Aorta (tissue), 5 donors: ENCODE measurements at regions not wholly inside any gene's neighbourhood (a gene's known extent, or its start where the extent isn't known, plus 50 kb on each side); places are given as distances from the start of the nearest gene placed in this dataset.

ENCODE experiments used
- ATAC-seq: fragments of 200-7000 bp; cut with Tn5 transposase; one replicate; pipeline ENCODE4 v1.9.1; 2022; ENCODE audit warnings: moderate library complexity; ENCODE audit not compliant: low FRiP score
- DNase-seq, 2 donors: peaks; one replicate each; pipeline ENCODE4 v3.0.0-alpha.2; 2020
- H3K27ac ChIP-seq, 2 donors: one replicate each; pipeline ENCODE4 v1.5.1; 2013; ENCODE audit warnings: low read length in 2 of 2, mild to moderate bottlenecking in 2 of 2, moderate library complexity in 2 of 2, control low read depth in 1 of 2, inconsistent platforms in 1 of 2, low read depth in 1 of 2
- H3K27me3 ChIP-seq, 2 donors: one replicate each; pipeline ENCODE4 v1.6.1; 2013; ENCODE audit warnings: control low read depth in 1 of 2, low read length in 1 of 2, mild to moderate bottlenecking in 1 of 2, moderate library complexity in 1 of 2; ENCODE audit not compliant: insufficient read depth in 2 of 2, control insufficient read depth in 1 of 2
- H3K36me3 ChIP-seq, 2 donors: one replicate each; pipeline ENCODE4 v1.6.1; 2013; ENCODE audit warnings: control low read depth in 1 of 2, low read length in 1 of 2, mild to moderate bottlenecking in 1 of 2; ENCODE audit not compliant: insufficient read depth in 2 of 2, control insufficient read depth in 1 of 2
- H3K4me1 ChIP-seq, 2 donors: one replicate each; pipeline ENCODE4 v1.6.1; 2013; ENCODE audit warnings: low read length in 2 of 2, control low read depth in 1 of 2, mild to moderate bottlenecking in 1 of 2, moderate library complexity in 1 of 2; ENCODE audit not compliant: insufficient read depth in 2 of 2, control insufficient read depth in 1 of 2
- H3K4me3 ChIP-seq, 2 donors: one replicate each; pipeline ENCODE4 v1.5.1; 2013; ENCODE audit warnings: low read length in 2 of 2, control low read depth in 1 of 2, mild to moderate bottlenecking in 1 of 2
- H3K9me3 ChIP-seq: one replicate; pipeline ENCODE4 v1.6.1; 2013; ENCODE audit warnings: mild to moderate bottlenecking, low read length; ENCODE audit not compliant: control insufficient read depth
- WGBS, 2 donors: extraction: QIAGEN DNeasy Blood & Tissue Kit; methylation state at CpG; one replicate each; pipeline ENCODE4 v1.1.7; 2013; 5-methylcytosine and 5-hydroxymethylcytosine counted together
- intact Hi-C, 2 donors: fragments of 100-400 bp; cut with DNase I; formaldehyde crosslinking; loops; one replicate each; pipeline versions ENCODE4 v1.14.2 to v1.15.0; 2022
- donor health status: healthy with polysubstance abuse.
- donor health status: Bipolar disorder and iron deficiency.
- donor health status: DM: no; HTN: no; CAD: no.
- donor health status: DM: no; HTN: no; CAD: no.
- donor health status: DM: yes; HTN: yes; CAD: no.

- 18 to 21% methylated on average over 2 of the region's 2 CpGs for WGBS, 2 donors
- Histone ChIP-seq H3K4me1 (no peaks in the 10 kb centered on the region), H3K9me3 (no peaks in the 10 kb centered on the region), H3K36me3 (no peaks in the 10 kb centered on the region), H3K27ac (no peak overlapping the region), H3K4me3 (no peak overlapping the region), H3K27me3 (no peaks in the 10 kb centered on the region)
- DNase-seq (no peak), ATAC-seq (no peak)
- intact Hi-C loops: no loop called here
Observed at GRCh38 chr13:83311886-83312577, 570.2 kb downstream of the SLITRK1 start.

GRCh38 chr13:83298617-83299016 is 583.7 kb downstream of the SLITRK1 start:
- DNase-seq: no peak
- Histone ChIP-seq H3K36me3 (no peaks in the 10 kb centered on the region), H3K4me3 (no peak overlapping the region), H3K27me3 (no peaks in the 10 kb centered on the region), H3K4me1 (no peaks in the 10 kb centered on the region), H3K9me3 (no peaks in the 10 kb centered on the region), H3K27ac (no peak overlapping the region)
- intact Hi-C loops: no loop called here
- no peak for ATAC-seq
- WGBS, 2 donors: 62 to 78% methylated on average over 1 of the region's 1 CpG

- ATAC-seq (no peak), DNase-seq (no peak)
- Histone ChIP-seq H3K4me1 (no peaks in the 10 kb centered on the region), H3K36me3 (no peaks in the 10 kb centered on the region), H3K9me3 (no peaks in the 10 kb centered on the region), H3K27ac (no peak overlapping the region), H3K27me3 (no peaks in the 10 kb centered on the region), H3K4me3 (no peak overlapping the region)
- intact Hi-C loops: no loop called here
- 81 to 87% methylated on average over 8 of the region's 8 CpGs for WGBS, 2 donors
Observed at GRCh38 chr13:83297586-83298290, 584.5 kb downstream of the SLITRK1 start.

- intact Hi-C loops: no loop called here
- ATAC-seq: no peak
Observed at GRCh38 chr13:83295686-83296085, 586.6 kb downstream of the SLITRK1 start.

GRCh38 chr13:83286737-83287136 is 595.5 kb downstream of the SLITRK1 start:
- no peak for ATAC-seq
- H3K27me3 ChIP-seq: no peaks in the 10 kb centered on the region
- no peak for DNase-seq
- H3K4me3 ChIP-seq: no peak overlapping the region
- no peaks in the 10 kb centered on the region for H3K4me1 ChIP-seq
- intact Hi-C loops: no loop called here
- H3K27ac ChIP-seq: no peak overlapping the region
- peaks cover 4% of the 10 kb centered on the region for H3K9me3 ChIP-seq
- no peaks in the 10 kb centered on the region for H3K36me3 ChIP-seq

More at GRCh38 chr13:83295686-83296085, 586.6 kb downstream of the SLITRK1 start:
- Histone ChIP-seq H3K4me1 (no peaks in the 10 kb centered on the region), H3K9me3 (no peaks in the 10 kb centered on the region), H3K4me3 (no peak overlapping the region), H3K27ac (no peak overlapping the region), H3K27me3 (no peaks in the 10 kb centered on the region), H3K36me3 (no peaks in the 10 kb centered on the region)
- DNase-seq: no peak

GRCh38 chr13:83281654-83282053 is 600.6 kb downstream of the SLITRK1 start:
- 92 to 94% methylated on average over 1 of the region's 1 CpG for WGBS, 2 donors
- H3K27ac ChIP-seq: no peak overlapping the region
- H3K36me3 ChIP-seq: no peaks in the 10 kb centered on the region
- H3K9me3 ChIP-seq: peaks cover 4% of the 10 kb centered on the region
- H3K4me3 ChIP-seq: no peak overlapping the region
- DNase-seq: no peak
- no peaks in the 10 kb centered on the region for H3K4me1 ChIP-seq
- intact Hi-C loops: no loop called here
- no peaks in the 10 kb centered on the region for H3K27me3 ChIP-seq
- ATAC-seq: no peak

GRCh38 chr13:83274679-83275078 is 607.6 kb downstream of the SLITRK1 start:
- no peaks in the 10 kb centered on the region for H3K27me3 ChIP-seq
- no peak overlapping the region for H3K27ac ChIP-seq
- no peaks in the 10 kb centered on the region for H3K36me3 ChIP-seq
- DNase-seq: no peak
- no peak overlapping the region for H3K4me3 ChIP-seq
- H3K9me3 ChIP-seq: no peaks in the 10 kb centered on the region
- intact Hi-C loops: no loop called here
- H3K4me1 ChIP-seq: no peaks in the 10 kb centered on the region
- no peak for ATAC-seq

- ATAC-seq (no peak), DNase-seq (no peak)
- Histone ChIP-seq H3K4me1 (no peaks in the 10 kb centered on the region), H3K27me3 (no peaks in the 10 kb centered on the region), H3K9me3 (no peaks in the 10 kb centered on the region), H3K27ac (no peak overlapping the region), H3K36me3 (no peaks in the 10 kb centered on the region), H3K4me3 (no peak overlapping the region)
- 76 to 85% methylated on average over 1 of the region's 1 CpG for WGBS, 2 donors
- intact Hi-C loops: no loop called here
Observed at GRCh38 chr13:83272652-83273240, 609.5 kb downstream of the SLITRK1 start.

- intact Hi-C loops: no loop called here
- H3K4me3 ChIP-seq: no peak overlapping the region
- no peaks in the 10 kb centered on the region for H3K4me1 ChIP-seq
- no peak for ATAC-seq
- no peaks in the 10 kb centered on the region for H3K36me3 ChIP-seq
- H3K9me3 ChIP-seq: no peaks in the 10 kb centered on the region
- H3K27ac ChIP-seq: no peak overlapping the region
- H3K27me3 ChIP-seq: no peaks in the 10 kb centered on the region
- WGBS, 2 donors: 17 to 27% methylated on average over 1 of the region's 1 CpG
- no peak for DNase-seq
Observed at GRCh38 chr13:83272076-83272475, 610.2 kb downstream of the SLITRK1 start.
